GM21528 (cell line): ENCODE measurements at regions not wholly inside any gene's neighbourhood (a gene's known extent, or its start where the extent isn't known, plus 50 kb on each side); places are given as distances from the start of the nearest gene placed in this dataset.
"Not testable (repeated sequence)": the region's sequence is repeated elsewhere in the genome, so short reads cannot be mapped to it uniquely, and the experiment has no call there.

Source experiments
- ATAC-seq: cut with Tn5 transposase; IDR thresholded peaks from one replicate; pipeline ENCODE4 v1.9.1; 2021; ENCODE audit warnings: mild to moderate bottlenecking, moderate library complexity; ENCODE audit not compliant: unreplicated experiment, low FRiP score

GRCh38 chr6:159642995-159643394 lies 50.0 kb downstream of the SOD2 start:
- no peak for ATAC-seq

- ATAC-seq: no peak
Observed at GRCh38 chr6:159642481-159642880, 50.6 kb downstream of the SOD2 start.

- no peak for ATAC-seq
Observed at GRCh38 chr6:159640722-159641482, 52.1 kb downstream of the SOD2 start.

GRCh38 chr6:159640322-159640721 lies 52.7 kb downstream of the SOD2 start:
- ATAC-seq: no peak

- ATAC-seq: no peak
Observed at GRCh38 chr6:159639721-159640120, 53.3 kb downstream of the SOD2 start.

- no peak for ATAC-seq
Observed at GRCh38 chr6:159633196-159633595, 59.8 kb downstream of the SOD2 start.

- no peak for ATAC-seq
Observed at GRCh38 chr6:159631886-159632285, 61.2 kb downstream of the SOD2 start.

- no peak for ATAC-seq
Observed at GRCh38 chr6:159627939-159628338, 65.1 kb downstream of the SOD2 start.

- not testable (repeated sequence) for ATAC-seq
Observed at GRCh38 chr6:159626506-159626905, 66.5 kb downstream of the SOD2 start.

- ATAC-seq: no peak
Observed at GRCh38 chr6:159623156-159623555, 69.9 kb downstream of the SOD2 start.

GRCh38 chr6:159620947-159621346 lies 72.1 kb downstream of the SOD2 start:
- no peak for ATAC-seq

GRCh38 chr6:159617444-159617843 lies 75.6 kb downstream of the SOD2 start:
- no peak for ATAC-seq

- ATAC-seq: no peak
Observed at GRCh38 chr6:159616456-159616855, 76.6 kb downstream of the SOD2 start.

- ATAC-seq: no peak
Observed at GRCh38 chr6:159615918-159616317, 77.1 kb downstream of the SOD2 start.

- no peak for ATAC-seq
Observed at GRCh38 chr6:159610881-159611280, 82.2 kb downstream of the SOD2 start.

GRCh38 chr6:159609652-159610178 lies 83.3 kb downstream of the SOD2 start:
- ATAC-seq: no peak

- ATAC-seq: no peak
Observed at GRCh38 chr6:159608961-159609651, 83.9 kb downstream of the SOD2 start.

GRCh38 chr6:159606786-159607185 lies 86.3 kb downstream of the SOD2 start:
- no peak for ATAC-seq

GRCh38 chr6:159604443-159604956 lies 88.5 kb downstream of the SOD2 start:
- ATAC-seq: no peak

GRCh38 chr6:159602431-159603041 lies 90.5 kb downstream of the SOD2 start:
- ATAC-seq: no peak

GRCh38 chr6:159601211-159601610 lies 91.8 kb downstream of the SOD2 start:
- ATAC-seq: no peak
